Endothelial cell of umbilical vein (primary cell): ENCODE measurements at regions not wholly inside any gene's neighbourhood (a gene's known extent, or its start where the extent isn't known, plus 50 kb on each side); places are given as distances from the start of the nearest gene placed in this dataset.

Experiments used
- CTCF ChIP-seq, 2 donors: IDR thresholded peaks; 1 replicate in 1 of 2; 2 replicates in 1 of 2; pipeline ENCODE4 v1.5.1; 2011; ENCODE audit warnings: low read length in 2 of 2, mild to moderate bottlenecking in 2 of 2, moderate library complexity in 2 of 2, control low read depth in 1 of 2, inconsistent platforms in 1 of 2, low read depth in 1 of 2; ENCODE audit not compliant: insufficient read depth in 1 of 2; ENCODE audit errors: extremely low read depth in 1 of 2
- POLR2A ChIP-seq: IDR thresholded peaks from 2 replicates; pipeline ENCODE4 v1.6.1; 2012; ENCODE audit warnings: low read depth, mild to moderate bottlenecking, control low read depth, low read length
- POLR2AphosphoS5 ChIP-seq: IDR thresholded peaks from 2 replicates; pipeline ENCODE4 v1.6.1; 2012; ENCODE audit warnings: low read depth, mild to moderate bottlenecking, control low read depth, low read length, moderate library complexity; ENCODE audit not compliant: insufficient read depth

- TF ChIP-seq CTCF (IDR thresholded peaks at IDR 0.05; ENCODE audit: extremely low read depth in 1 of 2, insufficient read depth in 1 of 2, low read depth in 1 of 2, low read length in 2 of 2) (no peak), POLR2AphosphoS5 (no peak), POLR2A (no peak)
These were observed 315.0 kb upstream of the NR3C2 start for GRCh38 chr4:148757171-148757570.
